ENCODE measurements at regions not wholly inside any gene's neighbourhood (a gene's known extent, or its start where the extent isn't known, plus 50 kb on each side); places are given as distances from the start of the nearest gene placed in this dataset.
"Not testable (repeated sequence)": the region's sequence is repeated elsewhere in the genome, so short reads cannot be mapped to it uniquely, and the experiment has no call there.

- DNase-seq (ENCODE audit: low read depth), result peak; percentile 96
Observed at GRCh38 chr6:21742238-21742660, 148.7 kb downstream of the SOX4 start.

DNA sequence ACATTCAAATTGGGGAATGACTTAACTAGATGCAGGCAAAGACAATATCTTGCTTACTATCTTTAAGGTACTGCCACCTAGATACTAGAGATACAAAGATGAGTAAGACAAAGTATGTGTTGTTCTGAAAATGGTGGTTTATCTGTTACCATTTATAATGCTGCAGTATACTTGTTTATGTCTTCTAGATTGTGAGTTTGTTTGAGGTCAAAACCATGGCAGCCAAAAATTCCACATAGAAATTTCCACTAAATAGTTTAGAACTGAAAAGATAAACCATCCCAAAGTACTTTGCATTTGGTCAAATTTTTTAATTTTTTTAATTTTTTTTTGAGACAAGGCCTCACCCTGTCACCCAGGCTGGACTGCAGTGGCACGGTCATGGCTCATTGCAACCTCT lies 150.8 kb downstream of the SOX4 start:
- no peak for DNase-seq (ENCODE audit: low read depth)

DNA sequence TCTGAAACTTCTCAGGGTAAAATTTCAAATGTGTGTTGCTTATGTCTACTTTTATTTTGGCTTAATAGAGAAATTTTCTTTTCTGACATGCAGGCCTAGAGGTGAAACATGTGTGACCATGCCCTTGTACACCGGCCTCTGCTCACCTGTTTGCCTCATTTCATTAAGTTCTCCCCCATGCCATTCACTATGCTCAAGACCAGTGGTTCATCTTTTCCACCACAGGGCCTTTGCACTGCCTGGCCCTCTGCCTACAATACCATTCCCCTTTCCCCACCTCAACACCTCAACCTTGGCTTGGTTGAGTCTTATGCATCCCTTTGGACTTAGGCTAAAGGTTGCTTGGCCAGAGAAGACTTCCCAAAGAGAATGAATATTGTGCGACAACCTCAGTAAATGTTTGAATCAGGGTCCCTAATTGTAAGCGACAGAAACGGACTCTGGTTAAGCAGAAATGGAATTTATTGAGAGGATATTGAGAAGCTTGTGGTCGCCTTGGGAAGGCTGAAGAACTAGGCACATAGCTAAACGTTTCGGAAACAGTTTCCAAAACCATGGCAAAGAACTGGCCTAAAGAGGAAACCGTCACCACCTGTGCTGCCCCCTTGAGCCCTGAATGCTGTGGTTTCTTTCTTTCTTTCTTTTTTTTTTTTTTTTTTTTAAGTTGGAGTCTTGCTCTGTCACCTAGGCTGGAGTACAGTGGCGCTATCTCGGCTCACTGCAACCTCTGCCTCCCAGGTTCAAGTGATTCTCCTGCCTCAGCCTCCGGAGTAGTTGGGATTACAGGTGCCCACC lies 152.2 kb downstream of the SOX4 start:
- DNase-seq (ENCODE audit: low read depth), result no peak

GRCh38 chr6:21747441-21747840 lies 153.9 kb downstream of the SOX4 start:
- DNase-seq (ENCODE audit: low read depth), result no peak

- peak; percentile 74 for DNase-seq (ENCODE audit: low read depth)
Observed at GRCh38 chr6:21748343-21749056, 154.9 kb downstream of the SOX4 start.

- no peak for DNase-seq (ENCODE audit: low read depth)
Observed at GRCh38 chr6:21749754-21750153, 156.2 kb downstream of the SOX4 start.

GRCh38 chr6:21750575-21750974 lies 157.0 kb downstream of the SOX4 start:
- no peak for DNase-seq (ENCODE audit: low read depth)

DNA sequence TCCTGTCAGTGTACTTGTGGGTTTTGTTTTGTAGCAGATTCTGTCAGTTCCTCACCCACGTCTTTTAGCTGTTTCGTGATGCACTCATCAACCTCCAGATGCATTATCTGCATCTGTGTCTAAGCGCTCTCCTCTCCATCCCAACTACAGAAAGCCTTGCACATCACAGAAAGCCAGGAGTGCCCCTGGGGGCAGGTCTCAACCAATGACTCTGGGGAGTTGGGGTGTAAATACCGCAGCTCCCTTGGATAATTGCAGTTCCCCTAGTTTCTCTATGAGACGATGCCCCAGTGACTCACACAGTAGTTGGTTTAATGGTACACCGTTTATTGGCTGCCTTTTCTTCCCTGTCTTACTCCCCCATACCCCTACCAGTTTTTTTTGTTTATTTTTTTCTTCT lies 158.1 kb downstream of the SOX4 start:
- DNase-seq (ENCODE audit: low read depth), result no peak

GRCh38 chr6:21752054-21752811 lies 158.7 kb downstream of the SOX4 start:
- DNase-seq (ENCODE audit: low read depth), result peak; percentile 32

DNA sequence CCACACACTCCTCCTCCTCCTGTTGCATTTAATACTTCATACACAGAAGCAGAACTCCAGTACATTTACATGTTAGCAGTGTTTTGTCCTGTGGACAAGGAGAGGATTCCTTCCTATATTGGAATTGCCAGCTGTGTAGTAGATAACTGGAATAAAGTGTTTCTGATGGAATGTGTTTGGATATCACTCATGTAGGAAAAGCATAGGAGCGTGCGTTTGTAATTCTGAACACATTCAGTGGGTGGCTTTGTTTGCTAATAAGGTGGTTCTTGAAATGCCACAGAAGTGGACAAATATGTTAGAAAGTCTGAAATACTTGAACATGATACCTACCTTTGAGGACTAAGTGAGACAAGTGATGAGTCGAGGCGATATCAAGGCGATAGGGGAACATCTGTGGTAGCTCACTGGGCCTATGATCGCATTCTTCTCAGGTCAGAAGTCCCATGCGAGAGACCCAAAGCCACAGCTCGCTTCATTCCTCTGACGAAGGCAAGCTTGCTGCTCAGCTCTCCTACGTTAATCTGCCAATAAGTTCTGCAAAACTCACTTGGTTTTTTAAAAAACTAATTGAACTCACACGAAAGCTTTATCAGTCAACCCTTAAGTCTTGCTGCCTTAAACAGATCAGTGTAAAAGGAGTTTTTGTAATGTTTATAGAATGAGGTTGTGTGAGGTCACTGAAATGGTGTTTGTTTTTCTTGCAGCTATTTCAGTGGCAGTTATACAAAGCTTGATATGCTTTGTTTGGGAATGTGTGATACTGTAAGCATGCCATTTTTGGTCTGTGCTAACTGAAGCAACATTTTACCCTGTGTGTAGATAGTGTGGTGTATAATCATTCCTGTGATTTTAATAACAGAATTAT lies 159.9 kb downstream of the SOX4 start:
- DNase-seq (ENCODE audit: low read depth), result peak; percentile 86

DNA sequence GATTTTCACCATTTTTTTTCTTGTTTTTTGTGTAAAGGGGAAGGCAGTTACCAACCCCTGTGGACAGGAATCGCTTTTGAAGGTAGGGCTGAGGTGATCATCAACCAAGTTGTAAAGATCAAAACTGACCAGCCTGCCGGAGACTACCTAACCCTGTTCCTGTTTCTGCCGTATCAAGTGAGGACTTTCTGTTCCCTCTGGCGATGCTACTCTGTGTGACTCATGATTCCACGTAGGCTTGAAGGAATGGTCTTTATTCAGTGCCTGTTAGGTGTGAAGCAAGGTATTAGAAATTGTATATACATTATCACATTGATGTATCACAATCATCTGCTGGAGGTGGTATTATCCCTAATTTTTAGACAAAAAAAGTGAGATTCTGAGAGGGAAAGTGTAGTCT lies 161.3 kb downstream of the SOX4 start:
- DNase-seq (ENCODE audit: low read depth), result peak; percentile 92

GRCh38 chr6:21756487-21756886 lies 162.9 kb downstream of the SOX4 start:
- no peak for DNase-seq (ENCODE audit: low read depth)

- DNase-seq (ENCODE audit: low read depth), result not testable (repeated sequence)
Observed at GRCh38 chr6:21757392-21757791, 163.8 kb downstream of the SOX4 start.

DNA sequence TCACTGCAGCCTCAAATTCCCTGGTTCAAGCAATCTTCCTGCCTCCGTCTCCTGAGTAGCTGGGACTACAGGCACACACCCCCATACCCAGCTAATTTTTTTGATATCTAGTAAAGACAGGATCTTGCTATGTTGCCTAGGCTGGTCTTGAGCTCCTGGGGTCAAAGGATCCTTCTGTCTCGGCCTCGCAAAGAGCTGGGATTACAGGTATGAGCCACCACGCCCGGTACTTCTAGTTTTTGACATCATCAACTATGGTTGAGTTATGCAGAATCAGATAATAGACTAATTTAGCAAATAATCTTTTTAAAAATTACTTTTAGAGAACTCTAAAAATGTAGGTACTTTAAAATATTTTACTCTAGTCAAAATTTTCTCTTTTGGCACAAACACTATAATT lies 166.2 kb downstream of the SOX4 start:
- no peak for DNase-seq (ENCODE audit: low read depth)

DNA sequence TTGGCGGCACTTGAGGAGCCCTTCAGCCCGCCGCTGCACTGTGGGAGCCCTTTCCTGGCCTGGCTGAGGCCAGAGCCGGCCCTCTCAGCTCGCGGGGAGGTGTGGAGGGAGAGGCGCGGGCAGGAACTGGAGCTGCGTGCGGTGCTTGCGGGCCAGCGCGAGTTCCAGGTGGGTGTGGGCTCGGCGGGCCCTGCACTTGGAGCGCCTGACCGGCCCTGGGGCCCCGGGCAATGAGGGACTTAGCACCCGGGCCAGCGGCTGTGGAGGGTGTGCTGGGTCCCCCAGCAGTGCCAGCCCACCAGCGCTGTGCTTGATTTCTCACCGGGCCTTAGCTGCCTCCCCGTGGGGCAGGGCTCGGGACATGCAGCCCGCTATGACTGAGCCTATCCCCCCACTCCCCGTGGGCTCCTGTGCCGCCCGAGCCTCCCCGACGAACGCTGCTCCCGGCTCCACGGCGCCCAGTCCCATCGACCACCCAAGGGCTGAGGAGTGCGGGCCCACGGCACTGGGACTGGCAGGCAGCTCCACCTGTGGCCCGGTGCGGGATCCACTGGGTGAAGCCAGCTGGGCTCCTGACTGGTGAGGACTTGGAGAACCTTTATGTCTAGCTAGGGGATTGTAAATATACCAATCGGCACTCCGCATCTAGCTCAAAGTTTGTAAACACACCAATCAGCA lies 167.6 kb downstream of the SOX4 start:
- DNase-seq (ENCODE audit: low read depth), result not testable (repeated sequence)

- no peak for DNase-seq (ENCODE audit: low read depth)
Observed at GRCh38 chr6:21764989-21765388, 171.4 kb downstream of the SOX4 start.

DNA sequence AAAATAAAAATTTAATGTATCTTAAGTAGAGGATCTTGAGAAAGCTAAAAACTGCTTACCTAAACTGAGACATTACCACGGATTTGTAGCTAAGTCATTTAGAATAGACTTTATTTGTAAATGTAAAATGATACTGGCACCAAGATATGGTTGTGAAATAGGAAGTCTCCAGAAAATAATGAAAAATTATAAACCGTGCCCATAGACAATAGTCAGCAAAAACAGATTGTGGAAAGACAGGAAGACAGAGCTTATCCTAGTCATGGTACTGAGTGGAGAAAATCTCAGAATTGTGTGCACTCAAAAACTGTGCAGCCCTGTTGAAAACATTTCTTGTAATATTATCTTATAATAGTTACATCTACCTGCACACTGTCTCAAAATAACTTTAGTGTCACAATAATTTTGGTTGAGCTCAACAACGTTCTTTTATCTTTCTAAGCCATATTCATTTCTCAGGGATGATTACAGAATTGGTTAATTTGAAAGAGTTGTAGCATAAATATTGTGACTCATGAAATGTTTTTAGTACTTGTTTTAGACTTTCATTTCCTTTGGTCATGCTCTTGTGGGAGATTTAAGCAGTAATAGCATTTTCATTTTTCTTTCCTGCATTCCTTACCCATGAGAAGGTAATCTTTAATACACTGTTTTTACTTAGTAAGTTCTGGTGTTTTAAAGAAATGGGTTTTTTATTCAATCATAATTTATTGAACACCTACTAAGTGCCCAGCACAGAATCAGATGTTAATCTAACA lies 174.5 kb downstream of the SOX4 start:
- peak; percentile 89 for DNase-seq (ENCODE audit: low read depth)

- DNase-seq (ENCODE audit: low read depth), result peak; percentile 93
Observed at GRCh38 chr6:21769405-21769861, 175.9 kb downstream of the SOX4 start.

- DNase-seq (ENCODE audit: low read depth), result peak; percentile 28
Observed at GRCh38 chr6:21769968-21770367, 176.4 kb downstream of the SOX4 start.

- peak; percentile 17 for DNase-seq (ENCODE audit: low read depth)
Observed at GRCh38 chr6:21771626-21772320, 178.2 kb downstream of the SOX4 start.
